ENCODE measurements at regions not wholly inside any gene's neighbourhood (a gene's known extent, or its start where the extent isn't known, plus 50 kb on each side); places are given as distances from the start of the nearest gene placed in this dataset.

DNA sequence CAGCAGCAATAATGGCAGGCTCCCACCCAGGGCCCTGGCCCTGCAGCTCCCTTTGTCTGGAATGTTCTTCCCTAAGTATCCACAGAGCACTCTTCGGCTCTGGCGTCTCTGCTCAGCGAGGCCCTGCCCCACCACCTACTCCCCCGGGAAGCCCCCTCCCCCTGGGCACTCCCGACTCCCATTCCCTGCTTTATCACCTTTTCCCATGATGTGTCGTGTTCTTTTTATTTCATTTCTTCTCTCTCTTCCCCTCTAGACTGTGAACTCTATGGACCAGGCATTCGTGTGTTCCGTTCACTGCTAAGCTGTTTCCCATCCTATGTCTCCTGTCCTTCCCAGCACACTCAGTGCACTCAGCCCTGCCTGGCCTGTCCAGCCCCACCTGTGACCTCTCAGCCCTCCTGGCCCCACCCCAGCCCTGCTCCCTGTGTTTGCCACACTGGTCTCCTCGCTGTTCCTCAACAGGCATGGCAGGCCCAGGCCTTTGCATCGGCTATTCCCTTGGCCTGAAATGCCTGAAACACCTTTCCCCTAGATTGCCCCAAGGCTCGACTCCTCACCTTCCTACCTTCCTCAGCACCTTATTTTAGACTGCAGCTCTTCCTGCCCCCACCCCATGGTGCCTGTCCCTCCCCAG is 107.4 kb downstream of the TPRA1 start:
- TF ChIP-seq, protein P1, sequence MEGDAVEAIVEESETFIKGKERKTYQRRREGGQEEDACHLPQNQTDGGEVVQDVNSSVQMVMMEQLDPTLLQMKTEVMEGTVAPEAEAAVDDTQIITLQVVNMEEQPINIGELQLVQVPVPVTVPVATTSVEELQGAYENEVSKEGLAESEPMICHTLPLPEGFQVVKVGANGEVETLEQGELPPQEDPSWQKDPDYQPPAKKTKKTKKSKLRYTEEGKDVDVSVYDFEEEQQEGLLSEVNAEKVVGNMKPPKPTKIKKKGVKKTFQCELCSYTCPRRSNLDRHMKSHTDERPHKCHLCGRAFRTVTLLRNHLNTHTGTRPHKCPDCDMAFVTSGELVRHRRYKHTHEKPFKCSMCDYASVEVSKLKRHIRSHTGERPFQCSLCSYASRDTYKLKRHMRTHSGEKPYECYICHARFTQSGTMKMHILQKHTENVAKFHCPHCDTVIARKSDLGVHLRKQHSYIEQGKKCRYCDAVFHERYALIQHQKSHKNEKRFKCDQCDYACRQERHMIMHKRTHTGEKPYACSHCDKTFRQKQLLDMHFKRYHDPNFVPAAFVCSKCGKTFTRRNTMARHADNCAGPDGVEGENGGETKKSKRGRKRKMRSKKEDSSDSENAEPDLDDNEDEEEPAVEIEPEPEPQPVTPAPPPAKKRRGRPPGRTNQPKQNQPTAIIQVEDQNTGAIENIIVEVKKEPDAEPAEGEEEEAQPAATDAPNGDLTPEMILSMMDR (IDR thresholded peaks at IDR 0.05) = no peak
- Histone ChIP-seq H3K27ac (no peak overlapping the region), H3K4me1 (ENCODE audit: control insufficient read depth in 1 of 2, insufficient read depth in 1 of 2, low read depth in 1 of 2, low read length in 1 of 2) (no peaks in the 10 kb centered on the region), H3K27me3 (peaks cover 46% of the 10 kb centered on the region), H3K36me3 (no peaks in the 10 kb centered on the region), H3K9me3 (no peaks in the 10 kb centered on the region), H3K4me3 (ENCODE audit: low read depth in 1 of 2, low read length in 1 of 2) (no peak overlapping the region)

DNA sequence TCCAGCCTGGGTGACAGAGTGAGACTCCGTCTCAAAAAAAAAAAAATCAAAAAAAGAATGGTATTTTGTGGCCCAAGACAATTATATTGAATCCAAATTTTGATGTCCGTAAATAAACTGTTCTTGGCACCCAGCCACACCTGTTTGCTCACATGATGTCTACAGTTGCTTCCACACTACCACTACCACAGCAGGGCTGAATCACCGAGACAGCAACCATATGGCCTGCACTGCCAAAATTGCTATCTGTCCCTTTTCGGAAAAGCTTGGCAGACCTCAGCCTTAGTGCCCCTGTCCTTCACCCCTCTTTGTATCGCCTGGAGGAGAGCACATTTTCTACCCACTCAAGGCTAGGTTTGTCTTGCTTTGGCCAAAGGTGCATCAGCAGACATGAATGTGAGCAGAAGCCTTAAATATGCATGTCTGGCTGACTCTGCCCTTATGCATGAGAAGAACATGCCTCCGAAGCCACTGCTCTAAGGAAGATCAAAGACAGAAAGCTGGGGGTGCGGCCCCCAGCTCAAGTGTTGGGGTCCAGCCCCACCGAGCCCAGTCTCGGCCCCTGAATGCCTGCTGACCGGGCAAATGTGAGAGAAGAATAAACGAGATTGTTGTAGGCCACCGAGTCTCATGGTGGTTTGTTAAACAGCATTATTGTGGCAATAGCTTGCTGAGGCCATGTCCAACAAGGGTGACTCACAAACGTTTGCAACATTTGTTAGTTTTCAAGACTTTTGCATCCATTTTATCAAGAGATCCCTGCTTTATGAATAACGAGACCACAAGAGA is 108.1 kb downstream of the TPRA1 start:
- H3K36me3 ChIP-seq = no peaks in the 10 kb centered on the region
- H3K27ac ChIP-seq = no peak overlapping the region
- H3K9me3 ChIP-seq = no peaks in the 10 kb centered on the region
- TF ChIP-seq, protein P1 (IDR thresholded peaks at IDR 0.05) = no peak
- no peak overlapping the region for H3K4me3 ChIP-seq (ENCODE audit: low read depth in 1 of 2, low read length in 1 of 2)
- H3K4me1 ChIP-seq (ENCODE audit: control insufficient read depth in 1 of 2, insufficient read depth in 1 of 2, low read depth in 1 of 2, low read length in 1 of 2) = no peaks in the 10 kb centered on the region
- H3K27me3 ChIP-seq = peaks cover 46% of the 10 kb centered on the region

DNA sequence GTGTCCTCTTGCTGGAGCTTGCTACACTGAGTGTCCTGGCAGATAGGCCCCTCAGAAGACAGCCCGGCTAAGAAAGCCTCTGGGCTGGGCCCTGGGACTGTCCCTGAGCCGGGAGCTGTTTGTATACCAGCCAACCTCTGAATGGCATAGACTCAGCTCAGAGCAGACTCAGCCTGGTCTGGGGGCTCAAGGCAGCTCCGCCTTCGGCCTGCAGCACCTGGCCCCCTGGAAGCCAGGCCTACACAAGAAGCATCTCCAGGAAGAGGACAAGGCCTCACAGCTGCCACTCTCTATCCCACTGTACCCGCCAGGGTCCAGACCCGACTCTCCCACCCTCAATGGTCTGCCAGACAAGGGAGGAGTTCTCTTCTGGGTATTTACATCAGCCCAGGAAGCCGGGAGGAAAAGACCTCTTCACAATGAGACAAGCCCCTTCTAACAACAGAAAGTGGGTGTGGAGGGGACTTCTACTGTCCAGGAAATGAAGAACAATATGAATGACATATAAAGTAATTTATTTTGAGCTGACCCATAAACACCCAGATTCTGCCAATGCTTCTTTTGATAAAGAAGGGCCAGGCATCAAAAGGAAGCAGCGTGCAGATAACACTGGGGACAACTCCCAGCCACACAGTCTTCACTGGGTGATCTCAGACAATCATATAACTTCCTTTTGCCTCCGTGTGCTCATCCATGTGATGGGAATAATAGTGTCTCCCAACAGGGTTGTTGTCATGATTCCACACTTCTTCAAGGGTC is 110.2 kb downstream of the TPRA1 start:
- H3K27me3 ChIP-seq = peaks cover 32% of the 10 kb centered on the region

DNA sequence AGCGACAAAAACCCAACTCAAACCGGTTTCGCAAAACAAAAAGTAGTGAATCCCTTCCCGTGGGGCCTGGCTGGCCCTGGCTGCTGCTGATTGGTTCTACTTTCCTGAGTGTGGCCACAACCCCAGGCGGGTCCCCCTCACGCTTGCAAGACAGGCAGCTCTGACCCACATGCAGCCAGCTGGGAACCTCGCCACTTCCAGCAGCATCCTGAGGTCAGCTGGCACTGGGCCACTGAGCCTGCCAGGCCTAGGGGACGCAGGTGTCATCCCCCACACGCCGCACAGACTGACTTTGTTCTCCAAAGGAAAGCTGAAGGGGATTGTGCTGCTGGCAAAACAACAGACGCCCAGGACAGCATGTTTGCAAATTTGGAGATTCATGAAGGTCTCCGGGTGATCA is 111.1 kb downstream of the TPRA1 start:
- no peak overlapping the region for H3K4me3 ChIP-seq (ENCODE audit: low read depth in 1 of 2, low read length in 1 of 2)
- peaks cover 22% of the 10 kb centered on the region for H3K27me3 ChIP-seq
- no peak overlapping the region for H3K27ac ChIP-seq
- no peaks in the 10 kb centered on the region for H3K36me3 ChIP-seq
- TF ChIP-seq, protein P1 (IDR thresholded peaks at IDR 0.05) = no peak
- H3K4me1 ChIP-seq (ENCODE audit: control insufficient read depth in 1 of 2, insufficient read depth in 1 of 2, low read depth in 1 of 2, low read length in 1 of 2) = no peaks in the 10 kb centered on the region
- no peaks in the 10 kb centered on the region for H3K9me3 ChIP-seq

More for the DNA sequence above, 110.2 kb downstream of the TPRA1 start:
- TF ChIP-seq, protein P1 (IDR thresholded peaks at IDR 0.05) = no peak
- Histone ChIP-seq H3K9me3 (no peaks in the 10 kb centered on the region), H3K36me3 (no peaks in the 10 kb centered on the region), H3K4me3 (ENCODE audit: low read depth in 1 of 2, low read length in 1 of 2) (no peak overlapping the region), H3K4me1 (ENCODE audit: control insufficient read depth in 1 of 2, insufficient read depth in 1 of 2, low read depth in 1 of 2, low read length in 1 of 2) (no peaks in the 10 kb centered on the region), H3K27ac (no peak overlapping the region)

DNA sequence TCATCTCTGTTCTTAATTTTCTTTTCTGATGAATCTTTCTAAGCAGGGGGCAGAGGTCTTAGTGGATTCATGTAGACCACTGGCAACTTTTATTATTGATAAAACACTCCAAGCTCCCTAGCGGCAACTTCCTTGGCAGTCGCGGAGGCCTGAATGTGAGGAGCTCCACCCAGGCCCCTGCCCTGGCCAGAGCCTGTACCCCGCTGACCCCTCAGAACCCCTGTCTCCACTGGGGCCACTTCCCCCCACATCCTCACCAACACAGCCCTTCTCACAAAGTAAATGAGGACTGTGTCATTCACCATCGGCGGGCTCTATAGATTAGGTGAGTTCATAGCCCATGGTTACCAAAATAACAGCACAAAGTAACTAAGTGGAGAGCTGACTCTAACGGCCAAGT is 111.6 kb downstream of the TPRA1 start:
- Histone ChIP-seq H3K4me1 (ENCODE audit: control insufficient read depth in 1 of 2, insufficient read depth in 1 of 2, low read depth in 1 of 2, low read length in 1 of 2) (no peaks in the 10 kb centered on the region), H3K4me3 (ENCODE audit: low read depth in 1 of 2, low read length in 1 of 2) (no peak overlapping the region), H3K27ac (no peak overlapping the region), H3K9me3 (no peaks in the 10 kb centered on the region), H3K27me3 (peaks cover 17% of the 10 kb centered on the region), H3K36me3 (no peaks in the 10 kb centered on the region)
- TF ChIP-seq, protein P1 (IDR thresholded peaks at IDR 0.05) = no peak

Data from neutrophil (primary cell).